ENCODE measurements at regions not wholly inside any gene's neighbourhood (a gene's known extent, or its start where the extent isn't known, plus 50 kb on each side); places are given as distances from the start of the nearest gene placed in this dataset.
A peak's percentile ranks its signal among the peaks of the same experiment; 100 is the strongest.
"Not testable (repeated sequence)": the region's sequence is repeated elsewhere in the genome, so short reads cannot be mapped to it uniquely, and the experiment has no call there.

- H3K4me3 ChIP-seq (ENCODE audit: low read depth, low read length); H3K36me3 ChIP-seq (ENCODE audit: control insufficient read depth, insufficient read depth, low read length); H3K4me1 ChIP-seq (ENCODE audit: control insufficient read depth, insufficient read depth, low read length); H3K27me3 ChIP-seq (ENCODE audit: control insufficient read depth, insufficient read depth, low read length); H3K9ac ChIP-seq (ENCODE audit: low read depth, low read length); H3K27ac ChIP-seq (ENCODE audit: low read depth, low read length): not testable (repeated sequence)
- peaks cover 86% of the 10 kb centered on the region for H3K9me3 ChIP-seq (ENCODE audit: control insufficient read depth, insufficient read depth, low read length)
Observed at GRCh38 chr14:106327702-106328353, 801.4 kb downstream of the TMEM121 start.

GRCh38 chr14:106329243-106329642, 802.9 kb downstream of the TMEM121 start:
- H3K4me1 ChIP-seq (ENCODE audit: control insufficient read depth, insufficient read depth, low read length); H3K27ac ChIP-seq (ENCODE audit: low read depth, low read length); H3K36me3 ChIP-seq (ENCODE audit: control insufficient read depth, insufficient read depth, low read length); H3K4me3 ChIP-seq (ENCODE audit: low read depth, low read length); H3K9ac ChIP-seq (ENCODE audit: low read depth, low read length); H3K27me3 ChIP-seq (ENCODE audit: control insufficient read depth, insufficient read depth, low read length): not testable (repeated sequence)
- H3K9me3 ChIP-seq (ENCODE audit: control insufficient read depth, insufficient read depth, low read length): peaks cover 88% of the 10 kb centered on the region

GRCh38 chr14:106329987-106330774, 803.8 kb downstream of the TMEM121 start:
- H3K9me3 ChIP-seq (ENCODE audit: control insufficient read depth, insufficient read depth, low read length): peaks cover 84% of the 10 kb centered on the region
- not testable (repeated sequence) for H3K36me3 ChIP-seq (ENCODE audit: control insufficient read depth, insufficient read depth, low read length); H3K4me1 ChIP-seq (ENCODE audit: control insufficient read depth, insufficient read depth, low read length)

GRCh38 chr14:106334428-106335109, 808.2 kb downstream of the TMEM121 start:
- not testable (repeated sequence) for H3K27ac ChIP-seq (ENCODE audit: low read depth, low read length); H3K36me3 ChIP-seq (ENCODE audit: control insufficient read depth, insufficient read depth, low read length); H3K27me3 ChIP-seq (ENCODE audit: control insufficient read depth, insufficient read depth, low read length); H3K4me1 ChIP-seq (ENCODE audit: control insufficient read depth, insufficient read depth, low read length); H3K9ac ChIP-seq (ENCODE audit: low read depth, low read length); H3K4me3 ChIP-seq (ENCODE audit: low read depth, low read length)
- peaks cover 62% of the 10 kb centered on the region for H3K9me3 ChIP-seq (ENCODE audit: control insufficient read depth, insufficient read depth, low read length)

More at GRCh38 chr14:106329987-106330774, 803.8 kb downstream of the TMEM121 start:
- H3K4me3 ChIP-seq (ENCODE audit: low read depth, low read length); H3K27ac ChIP-seq (ENCODE audit: low read depth, low read length); H3K9ac ChIP-seq (ENCODE audit: low read depth, low read length); H3K27me3 ChIP-seq (ENCODE audit: control insufficient read depth, insufficient read depth, low read length): not testable (repeated sequence)

GRCh38 chr14:106335110-106335429, 808.7 kb downstream of the TMEM121 start:
- H3K4me3 ChIP-seq (ENCODE audit: low read depth, low read length); H3K9ac ChIP-seq (ENCODE audit: low read depth, low read length); H3K27me3 ChIP-seq (ENCODE audit: control insufficient read depth, insufficient read depth, low read length); H3K27ac ChIP-seq (ENCODE audit: low read depth, low read length); H3K4me1 ChIP-seq (ENCODE audit: control insufficient read depth, insufficient read depth, low read length); H3K36me3 ChIP-seq (ENCODE audit: control insufficient read depth, insufficient read depth, low read length): not testable (repeated sequence)
- peaks cover 64% of the 10 kb centered on the region for H3K9me3 ChIP-seq (ENCODE audit: control insufficient read depth, insufficient read depth, low read length)

GRCh38 chr14:106338775-106339174, 812.4 kb downstream of the TMEM121 start:
- not testable (repeated sequence) for H3K4me1 ChIP-seq (ENCODE audit: control insufficient read depth, insufficient read depth, low read length); H3K27me3 ChIP-seq (ENCODE audit: control insufficient read depth, insufficient read depth, low read length); H3K9ac ChIP-seq (ENCODE audit: low read depth, low read length); H3K4me3 ChIP-seq (ENCODE audit: low read depth, low read length); H3K36me3 ChIP-seq (ENCODE audit: control insufficient read depth, insufficient read depth, low read length); H3K27ac ChIP-seq (ENCODE audit: low read depth, low read length)
- peaks cover 54% of the 10 kb centered on the region for H3K9me3 ChIP-seq (ENCODE audit: control insufficient read depth, insufficient read depth, low read length)

GRCh38 chr14:106340658-106341057, 814.3 kb downstream of the TMEM121 start:
- H3K9me3 ChIP-seq (ENCODE audit: control insufficient read depth, insufficient read depth, low read length): peaks cover 63% of the 10 kb centered on the region
- not testable (repeated sequence) for H3K4me3 ChIP-seq (ENCODE audit: low read depth, low read length); H3K9ac ChIP-seq (ENCODE audit: low read depth, low read length); H3K27ac ChIP-seq (ENCODE audit: low read depth, low read length); H3K36me3 ChIP-seq (ENCODE audit: control insufficient read depth, insufficient read depth, low read length); H3K27me3 ChIP-seq (ENCODE audit: control insufficient read depth, insufficient read depth, low read length); H3K4me1 ChIP-seq (ENCODE audit: control insufficient read depth, insufficient read depth, low read length)

- peaks cover 64% of the 10 kb centered on the region for H3K9me3 ChIP-seq (ENCODE audit: control insufficient read depth, insufficient read depth, low read length)
- not testable (repeated sequence) for H3K4me1 ChIP-seq (ENCODE audit: control insufficient read depth, insufficient read depth, low read length); H3K27me3 ChIP-seq (ENCODE audit: control insufficient read depth, insufficient read depth, low read length); H3K9ac ChIP-seq (ENCODE audit: low read depth, low read length); H3K4me3 ChIP-seq (ENCODE audit: low read depth, low read length); H3K36me3 ChIP-seq (ENCODE audit: control insufficient read depth, insufficient read depth, low read length); H3K27ac ChIP-seq (ENCODE audit: low read depth, low read length)
Observed at GRCh38 chr14:106341161-106341560, 814.8 kb downstream of the TMEM121 start.

GRCh38 chr14:106343626-106344025, 817.2 kb downstream of the TMEM121 start:
- H3K36me3 ChIP-seq (ENCODE audit: control insufficient read depth, insufficient read depth, low read length): no peaks in the 10 kb centered on the region
- no peak overlapping the region for H3K9ac ChIP-seq (ENCODE audit: low read depth, low read length)
- H3K27me3 ChIP-seq (ENCODE audit: control insufficient read depth, insufficient read depth, low read length): no peaks in the 10 kb centered on the region
- no peaks in the 10 kb centered on the region for H3K4me1 ChIP-seq (ENCODE audit: control insufficient read depth, insufficient read depth, low read length)
- H3K27ac ChIP-seq (ENCODE audit: low read depth, low read length): no peak overlapping the region
- H3K9me3 ChIP-seq (ENCODE audit: control insufficient read depth, insufficient read depth, low read length): peaks cover 79% of the 10 kb centered on the region
- H3K4me3 ChIP-seq (ENCODE audit: low read depth, low read length): 0 out of 2 replicates have a peak overlapping the region, but pooled peaks have one; percentile 26

- H3K4me3 ChIP-seq (ENCODE audit: low read depth, low read length): 0 out of 2 replicates have a peak overlapping the region, but pooled peaks have one; percentile 26
- H3K4me1 ChIP-seq (ENCODE audit: control insufficient read depth, insufficient read depth, low read length); H3K27me3 ChIP-seq (ENCODE audit: control insufficient read depth, insufficient read depth, low read length); H3K27ac ChIP-seq (ENCODE audit: low read depth, low read length); H3K9ac ChIP-seq (ENCODE audit: low read depth, low read length); H3K36me3 ChIP-seq (ENCODE audit: control insufficient read depth, insufficient read depth, low read length): not testable (repeated sequence)
- peaks cover 81% of the 10 kb centered on the region for H3K9me3 ChIP-seq (ENCODE audit: control insufficient read depth, insufficient read depth, low read length)
Observed at GRCh38 chr14:106344065-106344614, 817.8 kb downstream of the TMEM121 start.
